Skeletal muscle tissue (tissue), 3 donors: ENCODE measurements at regions not wholly inside any gene's neighbourhood (a gene's known extent, or its start where the extent isn't known, plus 50 kb on each side); places are given as distances from the start of the nearest gene placed in this dataset.

Source experiments
- H3K27ac ChIP-seq: one replicate; pipeline ENCODE4 v1.7.0; 2013; ENCODE audit warnings: mild to moderate bottlenecking, low read depth, low read length, inconsistent platforms
- H3K27me3 ChIP-seq, 3 donors: one replicate each; pipeline ENCODE4 v1.7.0; 2013; ENCODE audit warnings: low read length in 3 of 3; ENCODE audit not compliant: control insufficient read depth in 3 of 3, insufficient read depth in 3 of 3
- H3K36me3 ChIP-seq, 3 donors: one replicate each; pipeline ENCODE4 v1.7.0; 2013; ENCODE audit warnings: low read length in 3 of 3; ENCODE audit not compliant: control insufficient read depth in 3 of 3, insufficient read depth in 3 of 3
- H3K4me1 ChIP-seq, 3 donors: one replicate each; pipeline ENCODE4 v1.7.0; 2013; ENCODE audit warnings: low read length in 3 of 3, mild to moderate bottlenecking in 3 of 3; ENCODE audit not compliant: control insufficient read depth in 3 of 3, insufficient read depth in 3 of 3
- H3K4me3 ChIP-seq, 3 donors: one replicate each; pipeline ENCODE4 v1.7.0; 2013; ENCODE audit warnings: low read length in 3 of 3
- H3K9ac ChIP-seq, 3 donors: one replicate each; pipeline ENCODE4 v1.7.0; 2013; ENCODE audit warnings: low read length in 3 of 3, mild to moderate bottlenecking in 3 of 3, moderate library complexity in 2 of 3, low read depth in 1 of 3
- H3K9me3 ChIP-seq, 3 donors: one replicate each; pipeline ENCODE4 v1.7.0; 2013; ENCODE audit warnings: low read length in 3 of 3; ENCODE audit not compliant: control insufficient read depth in 3 of 3
- donor health status: Osteomylitis.

GRCh38 chr12:13474381-13474780 is 277.9 kb downstream of the EMP1 start:
- H3K27ac ChIP-seq: no peak overlapping the region
- peaks cover 0 to 5% (median 0%) of the 10 kb centered on the region in 3 donors for H3K27me3 ChIP-seq
- no peak overlapping the region for H3K4me3 ChIP-seq
- no peak overlapping the region for H3K9ac ChIP-seq
- no peaks in the 10 kb centered on the region for H3K36me3 ChIP-seq
- H3K4me1 ChIP-seq: no peaks in the 10 kb centered on the region
- H3K9me3 ChIP-seq: no peaks in the 10 kb centered on the region

GRCh38 chr12:13472690-13473089 is 276.2 kb downstream of the EMP1 start:
- Histone ChIP-seq H3K4me1 (no peaks in the 10 kb centered on the region), H3K27ac (no peak overlapping the region), H3K27me3 (peaks cover 0 to 5% (median 0%) of the 10 kb centered on the region in 3 donors), H3K36me3 (no peaks in the 10 kb centered on the region), H3K9me3 (no peaks in the 10 kb centered on the region), H3K9ac (no peak overlapping the region), H3K4me3 (no peak overlapping the region)

- H3K4me1 ChIP-seq: no peaks in the 10 kb centered on the region
- peaks cover 0 to 5% (median 0%) of the 10 kb centered on the region in 3 donors for H3K27me3 ChIP-seq
- no peaks in the 10 kb centered on the region for H3K9me3 ChIP-seq
- no peaks in the 10 kb centered on the region for H3K36me3 ChIP-seq
- no peak overlapping the region for H3K4me3 ChIP-seq
- no peak overlapping the region for H3K27ac ChIP-seq
- H3K9ac ChIP-seq: no peak overlapping the region
Observed at GRCh38 chr12:13471471-13471870, 274.9 kb downstream of the EMP1 start.

GRCh38 chr12:13465635-13466034 is 269.1 kb downstream of the EMP1 start:
- Histone ChIP-seq H3K36me3 (no peaks in the 10 kb centered on the region), H3K27me3 (no peaks in the 10 kb centered on the region), H3K4me3 (no peak overlapping the region), H3K9ac (no peak overlapping the region), H3K4me1 (no peaks in the 10 kb centered on the region), H3K9me3 (no peaks in the 10 kb centered on the region), H3K27ac (no peak overlapping the region)

GRCh38 chr12:13463189-13463588 is 266.7 kb downstream of the EMP1 start:
- H3K27me3 ChIP-seq: peaks cover 0 to 3% (median 0%) of the 10 kb centered on the region in 3 donors
- H3K9ac ChIP-seq: no peak overlapping the region
- no peaks in the 10 kb centered on the region for H3K4me1 ChIP-seq
- H3K36me3 ChIP-seq: no peaks in the 10 kb centered on the region
- H3K4me3 ChIP-seq: no peak overlapping the region
- H3K27ac ChIP-seq: no peak overlapping the region
- no peaks in the 10 kb centered on the region for H3K9me3 ChIP-seq

GRCh38 chr12:13462450-13462849 is 265.9 kb downstream of the EMP1 start:
- no peak overlapping the region for H3K4me3 ChIP-seq
- H3K9me3 ChIP-seq: no peaks in the 10 kb centered on the region
- peaks cover 0 to 3% (median 0%) of the 10 kb centered on the region in 3 donors for H3K27me3 ChIP-seq
- no peak overlapping the region for H3K9ac ChIP-seq
- no peak overlapping the region for H3K27ac ChIP-seq
- no peaks in the 10 kb centered on the region for H3K36me3 ChIP-seq
- H3K4me1 ChIP-seq: no peaks in the 10 kb centered on the region

GRCh38 chr12:13455778-13456144 is 259.2 kb downstream of the EMP1 start:
- Histone ChIP-seq H3K4me1 (no peaks in the 10 kb centered on the region), H3K4me3 (no peak overlapping the region), H3K36me3 (no peaks in the 10 kb centered on the region), H3K9me3 (no peaks in the 10 kb centered on the region), H3K9ac (no peak overlapping the region), H3K27ac (no peak overlapping the region), H3K27me3 (peaks cover 0 to 3% (median 0%) of the 10 kb centered on the region in 3 donors)

- no peak overlapping the region for H3K9ac ChIP-seq
Observed at GRCh38 chr12:13454991-13455777, 258.7 kb downstream of the EMP1 start.

GRCh38 chr12:13452955-13453570 is 256.5 kb downstream of the EMP1 start:
- no peak overlapping the region for H3K27ac ChIP-seq
- H3K4me1 ChIP-seq: no peaks in the 10 kb centered on the region
- H3K9ac ChIP-seq: no peak overlapping the region
- H3K4me3 ChIP-seq: no peak overlapping the region
- H3K27me3 ChIP-seq: no peaks in the 10 kb centered on the region
- H3K9me3 ChIP-seq: no peaks in the 10 kb centered on the region
- H3K36me3 ChIP-seq: no peaks in the 10 kb centered on the region

More at GRCh38 chr12:13454991-13455777, 258.7 kb downstream of the EMP1 start:
- H3K4me3 ChIP-seq: no peak overlapping the region
- no peaks in the 10 kb centered on the region for H3K4me1 ChIP-seq
- H3K27ac ChIP-seq: no peak overlapping the region
- no peaks in the 10 kb centered on the region for H3K36me3 ChIP-seq
- peaks cover 0 to 3% (median 0%) of the 10 kb centered on the region in 3 donors for H3K27me3 ChIP-seq
- H3K9me3 ChIP-seq: no peaks in the 10 kb centered on the region

GRCh38 chr12:13451776-13452175 is 255.2 kb downstream of the EMP1 start:
- Histone ChIP-seq H3K4me1 (no peaks in the 10 kb centered on the region), H3K9ac (no peak overlapping the region), H3K27me3 (no peaks in the 10 kb centered on the region), H3K27ac (no peak overlapping the region), H3K36me3 (no peaks in the 10 kb centered on the region), H3K4me3 (no peak overlapping the region), H3K9me3 (no peaks in the 10 kb centered on the region)
